GM18870 (cell line): ENCODE measurements at regions not wholly inside any gene's neighbourhood (a gene's known extent, or its start where the extent isn't known, plus 50 kb on each side); places are given as distances from the start of the nearest gene placed in this dataset.
"Not testable (repeated sequence)": the region's sequence is repeated elsewhere in the genome, so short reads cannot be mapped to it uniquely, and the experiment has no call there.

Experiments used
- ATAC-seq: cut with Tn5 transposase; IDR thresholded peaks from one replicate; pipeline ENCODE4 v1.9.1; 2021; ENCODE audit warnings: moderate library complexity; ENCODE audit not compliant: unreplicated experiment

DNA sequence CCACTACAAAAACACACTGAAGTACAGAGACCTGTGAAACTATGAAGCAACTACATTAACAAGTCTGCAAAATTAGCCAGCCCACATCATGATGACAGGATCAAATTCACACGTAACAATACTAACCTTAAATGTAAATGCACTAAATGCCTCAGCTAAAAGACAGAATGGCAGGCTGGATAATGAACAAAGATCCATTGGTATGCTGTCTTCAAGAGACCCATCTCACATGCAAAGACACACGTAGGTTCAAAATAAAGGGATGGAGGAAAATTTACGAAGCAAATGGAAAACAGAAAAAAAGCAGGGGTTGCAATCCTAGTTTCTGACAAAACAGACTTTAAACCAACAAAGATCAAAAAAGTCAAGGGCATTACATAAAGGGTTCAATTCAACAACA is 120.1 kb upstream of the OSTN start:
- ATAC-seq = not testable (repeated sequence)

DNA sequence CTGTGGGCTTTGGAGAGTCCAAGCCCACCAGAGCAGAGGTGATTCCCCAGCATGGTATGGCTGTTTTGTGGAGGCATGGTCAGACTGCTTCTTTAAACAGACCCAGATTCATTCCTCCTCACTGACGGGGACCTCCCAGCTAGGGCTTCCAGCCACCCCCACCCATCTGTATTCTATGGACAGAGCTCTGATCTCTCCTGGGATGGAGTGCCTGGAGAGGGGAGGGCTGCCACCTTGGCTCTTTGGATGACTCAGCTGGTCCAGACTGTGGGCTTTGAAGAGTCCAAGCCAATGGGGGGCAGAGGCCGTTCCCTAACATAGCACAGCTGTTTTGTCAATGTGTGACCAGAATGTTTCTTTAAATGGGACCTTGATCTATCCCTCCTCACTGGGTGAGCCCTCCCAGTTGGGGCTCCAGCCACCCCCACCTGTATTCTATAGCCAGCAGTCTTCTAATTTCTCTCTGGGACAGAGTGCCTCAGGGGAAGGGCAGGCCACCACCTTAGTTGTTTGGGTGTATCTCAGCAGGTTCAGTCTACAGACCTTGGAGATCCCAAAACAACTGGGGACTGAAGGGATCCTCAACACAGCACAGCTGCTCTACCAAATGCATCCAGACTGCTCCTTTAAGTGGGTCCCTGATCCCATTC is 122.0 kb upstream of the OSTN start:
- no peak for ATAC-seq

DNA sequence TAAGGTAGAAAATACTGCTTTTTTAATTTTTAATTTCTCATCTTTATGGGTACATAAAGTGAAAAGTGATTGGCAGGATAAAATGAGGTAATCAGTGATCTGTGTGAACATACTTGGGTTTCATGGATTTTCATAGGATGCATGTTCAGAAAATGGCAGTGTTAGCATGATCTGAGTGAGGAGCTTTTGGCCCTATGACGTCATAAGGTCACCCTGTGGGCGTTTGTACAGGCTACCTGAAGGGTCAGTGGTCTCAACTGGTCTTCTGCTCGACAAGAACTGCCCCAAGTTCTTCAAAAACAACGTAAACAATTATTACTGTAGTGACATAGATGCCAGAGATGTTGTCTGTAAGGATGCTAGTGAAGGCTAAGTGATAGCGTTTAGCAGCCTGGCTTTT is 124.5 kb upstream of the OSTN start:
- no peak for ATAC-seq

DNA sequence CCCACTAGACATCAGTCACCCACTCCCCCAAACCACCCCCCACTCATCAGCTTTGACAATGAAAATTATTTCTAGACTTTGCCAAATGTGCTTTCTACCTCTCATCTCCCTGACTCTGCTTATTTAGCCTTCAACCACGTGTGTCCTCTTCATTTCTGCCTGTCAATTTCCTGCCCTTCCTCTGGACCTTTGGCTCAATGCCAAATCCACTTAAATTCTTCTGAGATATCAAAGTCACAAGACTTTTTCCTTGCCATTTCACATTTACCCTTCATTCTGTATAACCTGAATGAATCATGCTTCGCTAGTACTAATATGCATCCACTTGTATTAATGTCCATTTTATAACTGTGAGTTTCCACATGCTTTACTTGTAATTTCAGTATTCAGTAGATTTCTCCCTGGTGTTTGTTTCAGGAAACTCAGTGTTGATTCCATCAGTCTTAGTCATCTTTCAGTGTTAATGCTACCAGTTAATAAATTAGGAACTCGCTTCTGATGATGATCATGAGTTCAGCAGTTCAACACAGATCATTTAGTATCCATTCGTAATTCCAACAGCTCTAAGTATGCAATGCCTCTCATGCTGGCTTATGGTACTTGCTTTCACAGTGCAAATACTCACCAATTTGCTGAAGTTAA is 128.2 kb upstream of the OSTN start:
- ATAC-seq = no peak

DNA sequence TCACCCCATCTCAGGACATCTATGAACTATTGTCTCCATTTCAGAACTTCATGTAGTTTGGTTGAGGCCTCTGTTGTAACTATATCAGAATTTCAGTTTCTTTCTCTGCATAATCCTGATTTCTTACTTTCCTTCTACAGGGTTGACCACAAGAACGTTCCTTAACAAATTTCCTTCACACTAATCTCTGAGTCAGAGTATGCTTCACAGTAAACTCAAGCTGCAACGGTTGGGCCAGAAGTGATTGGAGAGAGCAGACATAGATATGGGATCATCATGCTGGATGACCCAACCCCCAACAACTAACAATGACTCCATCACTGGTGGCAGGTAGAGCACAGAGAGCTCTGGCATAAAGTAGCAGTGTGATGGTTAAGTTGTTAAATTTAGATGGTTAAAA is 128.8 kb upstream of the OSTN start:
- ATAC-seq = no peak

DNA sequence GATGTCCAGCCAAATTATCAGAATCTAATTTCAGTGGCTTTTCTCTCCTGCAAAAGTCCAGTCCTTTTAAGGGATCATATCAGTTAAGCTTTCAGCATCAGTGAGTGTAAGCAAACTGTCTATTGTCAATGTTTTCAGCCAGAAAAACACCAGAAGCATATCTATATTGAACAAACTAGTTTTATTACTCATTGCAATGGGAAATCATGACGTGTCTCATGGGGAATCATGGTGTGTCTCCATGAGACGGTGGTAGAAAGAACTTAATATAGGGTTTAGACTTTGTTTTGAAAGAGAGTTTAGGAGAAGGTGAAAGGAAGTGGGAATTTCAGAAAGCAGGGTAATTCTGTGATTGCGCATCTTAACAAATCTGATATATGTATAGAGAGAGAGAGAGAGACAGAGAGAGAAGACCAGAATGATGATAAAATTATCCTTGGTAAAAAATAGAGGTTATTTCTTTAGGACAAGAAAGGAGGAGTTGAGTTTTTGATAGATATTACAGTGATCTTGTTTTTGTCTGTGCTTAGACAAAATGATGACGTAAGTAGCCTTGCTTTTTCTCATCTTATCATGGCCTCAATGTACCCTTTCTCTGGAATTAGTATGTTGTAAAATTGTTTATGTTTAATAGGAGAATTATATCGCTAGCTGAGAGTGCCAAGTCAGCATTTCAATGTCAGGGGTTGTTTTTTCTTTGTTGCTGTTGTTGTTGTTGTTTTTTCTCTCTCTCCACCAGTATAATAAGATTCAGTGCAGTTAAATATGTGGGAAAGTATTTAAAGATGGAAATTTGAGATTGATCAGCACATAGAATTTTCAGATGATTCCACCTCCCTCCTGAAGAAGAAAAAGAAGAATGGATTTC is 129.9 kb upstream of the OSTN start:
- no peak for ATAC-seq

DNA sequence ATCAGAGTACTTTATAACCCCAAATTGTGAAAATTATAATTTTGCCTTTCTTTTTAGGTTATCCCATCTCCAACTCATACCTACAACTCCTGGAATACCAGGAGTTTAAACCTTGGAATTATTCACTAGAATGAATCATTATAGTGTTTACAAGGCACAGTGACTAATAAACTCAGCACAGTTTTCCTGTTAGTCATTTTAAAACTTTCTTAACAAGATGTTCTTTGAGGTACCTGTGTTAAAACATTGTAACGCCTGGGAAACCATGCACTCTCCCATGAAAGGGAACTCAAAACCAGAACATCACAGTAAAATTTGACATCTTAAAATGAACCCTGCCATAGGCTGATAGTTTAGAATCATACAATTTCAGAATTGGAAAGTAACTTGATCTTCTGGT is 132.4 kb upstream of the OSTN start:
- peak; percentile 54 for ATAC-seq

DNA sequence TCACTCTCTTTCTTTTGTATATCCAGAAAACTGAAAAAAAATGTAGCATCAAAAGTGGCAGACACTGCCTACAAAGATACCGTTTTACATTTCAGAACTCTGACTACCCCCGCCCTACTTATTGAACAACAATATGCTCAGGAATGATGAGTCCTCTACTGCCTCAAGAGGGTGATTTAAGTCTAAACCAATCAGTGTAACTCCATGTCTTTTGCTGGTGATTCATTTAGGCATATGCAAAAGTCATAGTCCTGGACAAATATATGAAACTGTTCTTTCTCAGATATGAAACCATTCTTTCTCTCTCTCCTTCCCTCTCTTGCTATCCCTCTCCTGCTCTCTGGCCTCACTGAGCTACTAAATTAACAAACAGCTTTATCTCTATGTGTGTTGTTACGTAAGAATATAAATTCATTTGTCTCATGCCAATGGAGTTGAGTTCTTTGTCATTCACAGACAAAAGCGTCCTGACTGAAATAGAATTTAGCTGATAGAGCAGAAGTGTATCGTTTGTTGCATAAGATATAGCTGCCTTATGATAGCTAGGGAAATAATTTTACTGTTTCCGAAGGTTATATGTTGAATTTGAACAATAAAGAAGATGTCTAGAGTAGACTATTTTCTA is 133.7 kb upstream of the OSTN start:
- ATAC-seq = no peak

DNA sequence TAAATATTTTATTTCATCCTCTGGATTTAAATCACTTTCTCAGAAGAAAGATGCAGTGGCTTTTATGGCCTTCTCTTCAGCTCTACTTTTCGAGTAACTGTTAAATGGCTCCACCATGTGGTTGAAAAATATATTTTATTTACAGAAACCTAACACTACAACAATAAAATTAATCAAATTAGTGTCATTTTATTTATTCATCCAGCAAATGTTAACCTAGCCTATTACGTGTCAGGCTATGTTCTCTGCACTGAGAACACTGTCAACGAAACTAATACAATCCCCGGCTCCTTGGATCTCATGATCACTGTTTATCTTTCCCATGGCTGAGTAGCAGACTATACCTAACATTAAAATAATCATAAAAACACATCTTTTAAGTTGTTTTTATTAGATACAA is 148.0 kb upstream of the OSTN start:
- ATAC-seq = no peak

DNA sequence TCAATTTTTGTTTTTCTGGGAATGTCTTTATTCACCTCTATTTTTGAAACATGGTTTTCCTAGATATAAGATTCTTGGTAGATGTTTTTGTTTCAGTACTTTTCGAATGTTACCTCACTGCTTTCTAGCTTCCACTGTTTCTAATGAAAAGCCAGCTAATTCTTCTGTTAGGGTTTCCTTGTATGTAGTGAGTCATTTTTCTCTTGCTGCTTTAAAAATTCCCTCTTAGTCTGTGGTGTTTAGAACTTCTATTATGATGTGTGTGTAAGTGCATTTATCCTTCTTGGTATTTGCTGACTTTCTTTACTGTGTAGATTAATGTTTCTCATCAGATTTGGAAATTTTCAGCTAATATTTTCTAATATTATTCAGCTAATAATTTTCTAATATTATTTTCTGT is 151.1 kb upstream of the OSTN start:
- ATAC-seq = no peak

DNA sequence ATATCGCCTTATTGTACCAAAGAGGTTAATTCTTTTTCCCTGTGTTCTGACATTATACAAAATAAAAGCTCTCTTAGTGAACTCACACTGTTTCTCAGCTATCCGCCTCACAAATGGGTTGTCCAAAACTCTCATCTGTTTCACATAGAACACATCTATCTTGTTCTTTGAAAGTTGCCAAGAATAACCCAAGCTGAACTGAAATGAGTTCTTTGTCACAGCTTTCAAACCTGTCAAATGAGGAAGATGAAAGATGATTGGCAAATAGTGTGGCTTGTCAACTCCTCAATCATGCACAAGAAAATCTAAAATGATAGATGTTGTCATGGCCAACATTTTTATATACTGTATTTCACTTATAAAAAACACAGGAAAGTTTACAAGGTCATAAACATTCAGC is 168.1 kb upstream of the OSTN start:
- ATAC-seq = no peak

DNA sequence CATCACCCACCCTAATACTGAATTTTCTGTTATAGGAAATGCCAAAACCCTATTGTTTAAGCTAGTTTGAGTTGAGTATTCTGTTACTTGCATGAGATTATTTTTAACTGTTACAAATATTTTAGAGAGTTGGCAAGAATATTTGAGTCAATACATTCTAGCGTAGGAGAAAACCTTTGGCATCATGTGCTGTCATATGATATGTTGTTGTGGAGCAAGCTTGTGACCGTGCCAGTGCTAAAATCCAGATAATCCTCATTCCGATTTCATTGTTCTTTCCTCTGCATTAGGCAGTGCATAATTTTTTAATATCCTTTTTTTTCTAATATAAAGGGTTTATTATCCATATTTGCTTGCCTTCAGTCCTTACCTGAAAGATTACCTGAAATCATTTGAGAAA is 168.0 kb upstream of the GMNC start:
- no peak for ATAC-seq

DNA sequence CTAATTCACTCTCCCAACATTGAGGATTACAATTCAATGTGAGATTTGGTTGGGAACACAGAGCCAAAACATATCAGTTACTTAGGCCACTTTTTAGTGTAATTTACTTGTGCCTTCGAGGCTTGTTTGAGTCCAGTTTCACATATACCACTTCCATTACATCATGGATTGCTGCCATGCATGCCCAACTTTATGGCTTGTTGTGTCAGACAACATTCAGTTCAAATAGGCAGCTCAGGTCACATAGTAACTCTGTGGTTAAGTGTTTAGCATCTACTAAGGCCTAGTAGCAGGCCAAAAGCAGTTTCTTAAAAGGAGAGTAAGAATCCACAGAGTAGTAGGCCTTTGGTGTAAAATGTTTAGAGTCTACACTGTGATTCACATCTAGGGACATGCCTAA is 164.3 kb upstream of the GMNC start:
- no peak for ATAC-seq

DNA sequence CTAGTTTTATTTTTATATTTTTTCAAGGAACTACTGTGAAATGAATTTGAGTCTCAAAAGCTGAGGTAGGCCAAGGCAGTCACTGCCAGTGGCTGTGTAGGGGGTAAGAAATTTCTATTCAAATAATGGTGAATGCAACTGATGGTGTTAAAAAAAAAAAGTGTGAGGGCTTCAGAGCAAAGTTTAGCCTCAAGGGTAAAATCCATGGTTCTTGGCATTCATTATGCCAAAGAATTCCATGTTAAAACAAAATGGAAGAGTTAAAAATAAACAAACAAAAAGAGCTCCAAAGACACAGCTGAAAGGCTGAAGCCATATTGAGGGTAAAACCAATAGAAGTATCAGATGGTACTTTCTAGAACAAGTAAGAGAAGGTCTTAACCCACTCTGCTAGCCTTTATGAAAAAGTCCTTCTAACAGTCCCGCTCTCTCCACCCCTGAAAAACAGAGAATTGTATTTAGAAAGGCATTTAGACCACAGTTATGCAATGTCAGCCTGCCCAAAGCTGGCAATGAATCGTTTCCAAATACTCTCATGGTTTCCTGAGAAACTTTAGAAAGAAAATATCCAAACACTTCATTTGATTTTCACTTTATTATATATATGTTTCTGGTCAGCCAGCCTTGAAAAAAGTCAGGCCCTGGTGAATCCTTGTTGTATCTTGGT is 158.4 kb upstream of the GMNC start:
- no peak for ATAC-seq

DNA sequence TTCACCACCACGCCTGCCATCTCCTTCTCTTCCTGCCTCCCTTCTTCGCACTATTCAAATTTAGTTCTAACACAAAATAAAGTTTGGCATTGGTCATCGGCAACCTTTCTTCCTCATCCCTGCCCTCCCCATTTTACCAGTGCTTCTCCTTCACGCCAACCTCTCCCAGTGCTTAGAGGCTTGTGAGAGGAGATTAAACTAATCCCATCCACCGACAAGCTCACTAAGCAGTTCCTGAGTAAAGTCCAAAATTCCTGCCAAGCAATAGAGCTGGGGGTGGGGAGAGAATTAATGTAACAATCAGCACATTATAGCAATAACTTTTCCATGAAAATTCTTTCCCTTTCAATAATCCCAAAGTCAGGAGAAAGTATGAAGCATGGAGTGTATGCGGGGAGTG is 157.4 kb upstream of the GMNC start:
- ATAC-seq = no peak

DNA sequence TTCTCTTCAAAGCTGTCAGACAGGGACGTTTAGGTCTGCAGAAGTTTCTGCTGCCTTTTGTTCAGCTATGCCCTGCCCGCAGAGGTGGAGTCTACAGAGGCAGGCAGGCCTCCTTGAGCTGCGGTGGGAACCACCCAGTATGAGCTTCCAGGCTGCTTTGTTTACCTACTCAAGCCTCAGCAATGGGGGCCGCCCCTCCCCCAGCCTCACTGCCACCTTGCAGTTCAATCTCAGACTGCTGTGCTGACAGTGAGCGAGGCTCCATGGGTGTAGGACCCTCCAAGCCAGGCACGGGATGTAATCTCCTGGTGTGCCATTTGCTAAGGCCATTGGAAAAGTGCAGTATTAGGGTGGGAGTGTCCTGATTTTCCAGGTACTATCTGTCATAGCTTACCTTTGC is 153.5 kb upstream of the GMNC start:
- ATAC-seq = not testable (repeated sequence)

DNA sequence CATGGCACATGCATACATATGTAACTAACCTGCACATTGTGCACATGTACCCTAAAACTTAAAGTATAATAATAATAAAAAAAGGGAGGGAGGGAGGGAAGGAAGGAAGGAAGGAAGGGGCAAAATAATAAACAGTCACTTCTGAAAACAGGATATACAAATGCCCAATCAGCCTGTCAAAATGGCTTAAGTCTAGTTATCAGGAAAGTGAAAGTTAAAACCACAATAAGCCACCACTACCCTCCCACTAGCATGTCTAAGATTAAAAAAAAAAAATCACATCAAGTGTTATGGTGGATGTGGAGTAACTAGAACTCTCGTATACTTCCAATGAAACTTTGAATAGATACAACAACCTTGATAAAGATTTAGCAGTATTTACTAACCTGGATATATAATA is 145.6 kb upstream of the GMNC start:
- peak; percentile 46 for ATAC-seq

DNA sequence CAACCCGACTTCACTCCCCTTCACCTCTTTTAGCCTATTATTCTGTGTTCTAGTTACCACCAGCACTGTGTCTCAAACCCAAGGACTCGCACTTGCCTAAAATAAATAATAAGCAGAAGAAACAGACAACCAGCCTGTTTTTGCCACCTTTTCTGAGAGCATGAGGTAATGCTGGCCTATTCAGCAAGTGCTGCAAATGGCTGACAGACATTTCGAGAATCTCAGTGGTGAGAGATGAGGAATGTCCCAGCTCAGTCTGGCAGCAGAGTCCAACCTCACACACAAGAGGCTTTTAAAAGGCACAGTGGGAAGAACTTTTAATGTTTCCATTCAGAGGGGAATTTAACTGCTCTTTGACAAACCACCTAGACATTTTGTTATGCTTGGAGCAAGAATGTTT is 143.3 kb upstream of the GMNC start:
- ATAC-seq = peak; percentile 90

DNA sequence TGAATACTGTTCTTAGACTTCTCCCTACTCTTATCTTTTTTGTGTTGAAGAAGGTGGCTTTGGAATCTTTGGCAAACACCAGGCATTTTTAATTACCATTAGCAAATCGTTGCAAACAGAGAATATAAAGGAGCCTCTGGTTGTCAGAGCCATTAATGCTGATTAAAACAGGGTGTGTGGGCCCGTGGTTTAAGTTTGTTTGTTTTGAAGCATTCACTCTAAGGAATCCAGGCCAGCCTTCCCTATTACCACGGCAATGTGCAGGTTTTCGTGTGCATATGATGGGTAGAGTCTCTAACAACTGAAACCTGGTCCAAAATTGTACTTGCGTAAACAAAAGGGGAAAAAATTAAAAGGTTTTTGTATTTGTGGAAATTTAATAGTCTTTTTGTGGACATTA is 141.2 kb upstream of the GMNC start:
- no peak for ATAC-seq

DNA sequence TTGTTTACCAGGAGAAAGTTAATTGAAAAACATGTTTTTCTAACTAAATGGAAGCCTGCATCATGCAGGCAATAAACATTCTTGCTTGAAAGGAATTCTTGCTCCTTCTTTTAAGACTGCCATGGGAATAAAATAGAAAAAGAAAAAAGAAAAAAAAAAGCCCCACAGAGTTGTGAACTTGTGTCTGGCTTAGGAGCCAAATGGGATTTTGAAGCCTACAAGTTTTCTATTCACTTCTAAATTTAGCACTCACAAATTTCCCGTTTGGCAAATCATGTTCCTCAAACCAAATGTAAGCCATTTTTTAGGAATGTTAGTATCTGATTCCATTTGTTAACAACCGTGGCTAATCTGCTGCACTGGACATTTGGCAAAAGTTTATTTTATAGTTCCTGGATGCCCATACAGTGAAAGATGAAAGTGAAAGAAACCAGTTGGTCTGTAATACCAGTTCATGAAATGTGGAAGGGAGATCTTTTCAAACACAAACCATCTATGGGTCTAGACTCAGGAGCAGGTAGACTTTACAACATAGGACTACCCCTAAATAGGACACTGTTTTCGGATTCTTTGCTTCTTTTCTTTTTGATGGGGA is 133.8 kb upstream of the GMNC start:
- no peak for ATAC-seq

DNA sequence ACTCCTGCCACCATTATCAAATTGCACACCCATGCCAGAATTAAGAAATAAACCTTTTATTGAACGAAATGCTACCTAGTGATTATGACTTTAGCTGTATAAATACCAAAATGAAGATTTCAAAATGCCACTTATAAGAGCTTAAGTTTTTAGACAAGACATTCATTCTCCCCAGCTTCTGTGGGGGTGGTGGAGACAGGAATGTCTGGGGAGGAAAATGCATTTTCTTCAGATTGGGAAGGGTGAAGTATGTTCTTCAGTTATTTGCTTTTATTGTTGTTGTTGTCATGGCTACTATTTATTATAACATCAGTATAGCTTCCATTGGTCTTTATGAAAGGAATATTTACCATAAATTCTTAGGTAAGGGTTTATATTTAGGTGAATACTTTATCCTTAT is 132.7 kb upstream of the GMNC start:
- no peak for ATAC-seq
